HCT116 (cell line): ENCODE measurements at regions not wholly inside any gene's neighbourhood (a gene's known extent, or its start where the extent isn't known, plus 50 kb on each side); places are given as distances from the start of the nearest gene placed in this dataset.

Experiments used
- ATAC-seq: fragments of 200-7000 bp; cut with Tn5 transposase; 2 replicates; pipeline ENCODE4 v1.9.1; 2020; ENCODE audit warnings: mild to moderate bottlenecking, moderate library complexity
- BruUV-seq: library from RNA; stranded (reverse); fragments of 400-500 nt; replicated peaks from 2 replicates; lab custom pipeline; 2021; lab: Mats Ljungman, UMichigan
- CTCF ChIA-PET: fragments of 300-600 bp; sonication (Branson Sonifier 250); formaldehyde crosslinking; loops from one replicate; lab custom pipeline; 2021; ENCODE audit warnings: antibody characterized with exemption; lab: Charles Lee
- POLR2A ChIA-PET: fragments of 300-600, 350-600 bp; sonication (Branson Sonifier 250); formaldehyde crosslinking; loops from one replicate; lab custom pipeline; 2021; ENCODE audit warnings: antibody characterized with exemption; lab: Charles Lee
- RAD21 ChIA-PET, 2 experiments: fragments of 300-600 bp; sonication (Branson Sonifier 250); formaldehyde crosslinking; loops; one replicate each; lab custom pipeline; 2023; ENCODE audit warnings: low total read pairs in 2 of 2; ENCODE audit not compliant: uncharacterized antibody in 2 of 2, unreplicated experiment in 2 of 2, low non-redundant PET in 1 of 2; lab: Charles Lee
- DNase-seq: peaks from one replicate; pipeline ENCODE4 v3.0.0-alpha.2; 2010; ENCODE audit warnings: low read depth, low spot score
- H2AFZ ChIP-seq: fragments of 200-600 bp; shearing (Covaris generic), sonication (generic); 2 replicates; pipeline ENCODE4 v1.6.1; 2017; ENCODE audit warnings: low read depth, mixed run types, mixed read lengths, antibody characterized with exemption, low read length; ENCODE audit not compliant: poor library complexity, severe bottlenecking
- H3K27ac ChIP-seq: 2 replicates; pipeline ENCODE4 v1.5.1; 2012; ENCODE audit warnings: low read depth, low read length
- H3K27me3 ChIP-seq: fragments of 200-600 bp; sonication (generic); 2 replicates; pipeline ENCODE4 v1.6.1; 2016; ENCODE audit warnings: mixed run types, low read length, mixed read lengths; ENCODE audit not compliant: insufficient read depth
- H3K36me3 ChIP-seq, 2 experiments: fragments of 200-500 bp in 1 of 2; fragments of 200-600 bp in 1 of 2; sonication (Bioruptor generic) in 1 of 2; sonication (generic) in 1 of 2; 2 replicates each; pipeline versions ENCODE4 v1.5.1 to v1.6.1; 2014 to 2016; ENCODE audit warnings: low read length in 2 of 2, inconsistent platforms in 1 of 2, mixed read lengths in 1 of 2, mixed run types in 1 of 2; ENCODE audit not compliant: insufficient read depth in 2 of 2, control insufficient read depth in 1 of 2
- H3K4me1 ChIP-seq, 2 experiments: fragments of 200-600 bp in 1 of 2; sonication (generic) in 1 of 2; 2 replicates each; pipeline versions ENCODE4 v1.5.1 to v1.6.1; 2012 to 2017; ENCODE audit warnings: low read length in 2 of 2, inconsistent platforms in 1 of 2, mild to moderate bottlenecking in 1 of 2, mixed read lengths in 1 of 2, mixed run types in 1 of 2, moderate library complexity in 1 of 2; ENCODE audit not compliant: insufficient read depth in 2 of 2, control insufficient read depth in 1 of 2
- H3K4me2 ChIP-seq: fragments of 200-600 bp; sonication (generic); 2 replicates; pipeline ENCODE4 v1.6.1; 2017; ENCODE audit warnings: mixed run types, low read length, mixed read lengths
- H3K4me3 ChIP-seq, 2 experiments: fragments of 200-600 bp in 1 of 2; sonication (generic) in 1 of 2; replicated peaks in 1 of 2; 2 replicates each; pipeline ENCODE4 v1.5.1; 2011 to 2016; ENCODE audit warnings: low read length in 2 of 2, control low read depth in 1 of 2, low read depth in 1 of 2, mild to moderate bottlenecking in 1 of 2, mixed read lengths in 1 of 2, mixed run types in 1 of 2
- H3K79me2 ChIP-seq: fragments of 200-600 bp; sonication (generic); 2 replicates; pipeline ENCODE4 v1.6.1; 2017; ENCODE audit warnings: mild to moderate bottlenecking, mixed run types, low read length, moderate library complexity, mixed read lengths; ENCODE audit not compliant: insufficient read depth
- H3K9ac ChIP-seq: fragments of 200-600 bp; sonication (generic); 2 replicates; pipeline ENCODE4 v1.6.1; 2016; ENCODE audit warnings: low read length, mixed read lengths
- H3K9me2 ChIP-seq: fragments of 200-600 bp; sonication (generic), shearing (Covaris generic); 2 replicates; pipeline ENCODE4 v1.6.1; 2017; ENCODE audit warnings: mixed run types, mild to moderate bottlenecking, moderate library complexity; ENCODE audit not compliant: insufficient read depth
- H3K9me3 ChIP-seq, 2 experiments: fragments of 200-500 bp in 1 of 2; fragments of 200-600 bp in 1 of 2; sonication (Bioruptor generic) in 1 of 2; sonication (generic) in 1 of 2; 2 replicates each; pipeline ENCODE4 v1.6.1; 2014 to 2017; ENCODE audit warnings: low read length in 2 of 2, mixed read lengths in 2 of 2, inconsistent platforms in 1 of 2, low read depth in 1 of 2, mild to moderate bottlenecking in 1 of 2, mixed run types in 1 of 2, moderate library complexity in 1 of 2; ENCODE audit not compliant: control insufficient read depth in 1 of 2, insufficient read depth in 1 of 2
- H4K20me1 ChIP-seq: fragments of 200-600 bp; sonication (generic), shearing (Covaris generic); 2 replicates; pipeline ENCODE4 v1.6.1; 2017; ENCODE audit warnings: mixed run types, mild to moderate bottlenecking, moderate library complexity; ENCODE audit not compliant: insufficient read depth
- CEBPB ChIP-seq: IDR thresholded peaks from 2 replicates; pipeline ENCODE4 v1.6.1; 2012; ENCODE audit warnings: low read depth
- ELF1 ChIP-seq: IDR thresholded peaks from 2 replicates; pipeline ENCODE4 v1.6.1; 2012; ENCODE audit warnings: low read depth, borderline replicate concordance
- EZH2 ChIP-seq: fragments of 200-600 bp; sonication (generic); IDR thresholded peaks from 2 replicates; pipeline ENCODE4 v1.6.1; 2017; ENCODE audit warnings: antibody characterized with exemption, mixed run types
- FOSL1 ChIP-seq: IDR thresholded peaks from 2 replicates; pipeline ENCODE4 v1.6.1; 2012; ENCODE audit warnings: low read depth
- JUND ChIP-seq: IDR thresholded peaks from 2 replicates; pipeline ENCODE4 v1.6.1; 2012
- POLR2AphosphoS5 ChIP-seq: IDR thresholded peaks from 2 replicates; pipeline ENCODE4 v1.6.1; 2011; ENCODE audit warnings: mild to moderate bottlenecking, low read depth, low read length, moderate library complexity
- SIN3A ChIP-seq: IDR thresholded peaks from 2 replicates; pipeline ENCODE4 v1.6.1; 2012; ENCODE audit warnings: low read depth
- ZBTB33 ChIP-seq: IDR thresholded peaks from 2 replicates; pipeline ENCODE4 v1.6.1; 2011; ENCODE audit warnings: mild to moderate bottlenecking, low read length, moderate library complexity; ENCODE audit not compliant: insufficient replicate concordance; ENCODE audit errors: extremely low read depth
- ZNF274 ChIP-seq: fragments of 200-500 bp; sonication (Bioruptor generic); IDR thresholded peaks from 2 replicates; pipeline ENCODE4 v1.6.1; 2014; ENCODE audit warnings: mild to moderate bottlenecking, low read depth, low read length, inconsistent platforms
- intact Hi-C: fragments of 100-400 bp; cut with micrococcal nuclease; formaldehyde crosslinking; loops from 2 replicates; pipeline ENCODE4 v1.10.0; 2022

- TF ChIP-seq ZBTB33 (no peak), CEBPB (no peak), EZH2 (no peak), SIN3A (no peak), POLR2AphosphoS5 (no peak)
Measured at GRCh38 chr18:57251747-57252146, 100.6 kb upstream of the ST8SIA3 start (continued).

GRCh38 chr18:57253903-57254302, 98.5 kb upstream of the ST8SIA3 start:
- Histone ChIP-seq H2AFZ (no peak overlapping the region), H3K36me3 (no peaks in the 10 kb centered on the region), H3K9ac (no peak overlapping the region), H3K27me3 (peaks cover 28% of the 10 kb centered on the region), H3K4me2 (no peak overlapping the region), H3K27ac (no peak overlapping the region), H3K79me2 (no peaks in the 10 kb centered on the region), H4K20me1 (no peaks in the 10 kb centered on the region), H3K4me3 (no peak overlapping the region), H3K9me3 (no peaks in the 10 kb centered on the region), H3K4me1 (no peaks in the 10 kb centered on the region), H3K9me2 (no peaks in the 10 kb centered on the region)
- TF ChIP-seq ZBTB33 (no peak), ZNF274 (no peak), ELF1 (no peak), JUND (no peak), FOSL1 (no peak), SIN3A (no peak)
- ATAC-seq: no peak
- RAD21 ChIA-PET: no interaction called here
- DNase-seq: no peak
- POLR2A ChIA-PET: no interaction called here
- CTCF ChIA-PET: no interaction called here
- no TSS peak for BruUV-seq
- intact Hi-C loops: no loop called here
